Panc1 (cell line): ENCODE measurements at regions not wholly inside any gene's neighbourhood (a gene's known extent, or its start where the extent isn't known, plus 50 kb on each side); places are given as distances from the start of the nearest gene placed in this dataset.

Experiments used
- ATAC-seq: fragments of 200-7000 bp; cut with Tn5 transposase; 2 replicates; pipeline ENCODE4 v1.9.1; 2020; ENCODE audit warnings: mild to moderate bottlenecking, moderate library complexity
- BruUV-seq: library from RNA; stranded (reverse); fragments of 400-500 nt; replicated peaks from 2 replicates; lab custom pipeline; 2021; lab: Mats Ljungman, UMichigan
- CTCF ChIA-PET: fragments of 300-600 bp; sonication (Branson Sonifier 250); formaldehyde crosslinking; loops from one replicate; lab custom pipeline; 2022; ENCODE audit warnings: antibody characterized with exemption; lab: Charles Lee
- POLR2A ChIA-PET: fragments of 300-600 bp; sonication (Branson Sonifier 250); formaldehyde crosslinking; loops from one replicate; lab custom pipeline; 2022; ENCODE audit warnings: antibody characterized with exemption; lab: Charles Lee
- DNase-seq: peaks from one replicate; pipeline ENCODE4 v3.0.0-alpha.2; 2010; ENCODE audit warnings: low read depth, low spot score
- H3K27ac ChIP-seq: 2 replicates; pipeline ENCODE4 v1.5.1; 2011; ENCODE audit warnings: mild to moderate bottlenecking, low read length, inconsistent platforms
- H3K27me3 ChIP-seq: fragments of 200-500 bp; sonication (Bioruptor generic); 2 replicates; pipeline ENCODE4 v1.6.0; 2014; ENCODE audit warnings: low read length, inconsistent platforms; ENCODE audit not compliant: control insufficient read depth, insufficient read depth
- H3K36me3 ChIP-seq: fragments of 200-500 bp; sonication (Bioruptor generic); 2 replicates; pipeline ENCODE4 v1.5.1; 2014; ENCODE audit warnings: inconsistent platforms, mild to moderate bottlenecking, low read length, moderate library complexity; ENCODE audit not compliant: control insufficient read depth, insufficient read depth
- H3K4me1 ChIP-seq: 2 replicates; pipeline ENCODE4 v1.5.1; 2011; ENCODE audit warnings: inconsistent platforms, mild to moderate bottlenecking, low read length, moderate library complexity; ENCODE audit not compliant: control insufficient read depth, insufficient read depth
- H3K4me3 ChIP-seq, 2 experiments: 2 replicates each; pipeline ENCODE4 v1.5.1; 2011 to 2012; ENCODE audit warnings: low read depth in 2 of 2, low read length in 2 of 2, mild to moderate bottlenecking in 2 of 2, inconsistent platforms in 1 of 2, moderate library complexity in 1 of 2
- H3K9me3 ChIP-seq: fragments of 200-500 bp; sonication (Bioruptor generic); 2 replicates; pipeline ENCODE4 v1.5.1; 2014; ENCODE audit warnings: low read depth, mild to moderate bottlenecking, inconsistent platforms, low read length, moderate library complexity; ENCODE audit not compliant: control insufficient read depth, insufficient read depth
- CTCF ChIP-seq: fragments of 450-650 bp; IDR thresholded peaks from 2 replicates; pipeline ENCODE4 v1.5.1; 2017; ENCODE audit warnings: mild to moderate bottlenecking
- POLR2AphosphoS5 ChIP-seq: IDR thresholded peaks from 2 replicates; pipeline ENCODE4 v1.6.1; 2012; ENCODE audit warnings: mild to moderate bottlenecking, low read depth, low read length, moderate library complexity
- REST ChIP-seq, 2 experiments: IDR thresholded peaks; 2 replicates each; pipeline ENCODE4 v1.6.1; 2011 to 2012; ENCODE audit warnings: low read depth in 2 of 2, control low read depth in 1 of 2, low read length in 1 of 2, mild to moderate bottlenecking in 1 of 2, moderate library complexity in 1 of 2; ENCODE audit not compliant: insufficient read depth in 1 of 2
- SIN3A ChIP-seq: IDR thresholded peaks from 2 replicates; pipeline ENCODE4 v1.6.1; 2012; ENCODE audit warnings: low read depth, mild to moderate bottlenecking, low read length, moderate library complexity, borderline replicate concordance; ENCODE audit not compliant: insufficient read depth
- TCF7L2 ChIP-seq: IDR thresholded peaks from 2 replicates; pipeline ENCODE4 v1.6.1; 2011; ENCODE audit warnings: mild to moderate bottlenecking, low read depth, low read length, inconsistent platforms
- in situ Hi-C: cut with HindIII; loops from 2 replicates; pipeline ENCODE4 v1.10.0; 2016; ENCODE audit warnings: low sequenced_read_pairs, low pct_unique_long_range_greater_than_20kb
- intact Hi-C: fragments of 100-400 bp; cut with micrococcal nuclease; formaldehyde crosslinking; loops from one replicate; pipeline ENCODE4 v1.10.0; 2022; ENCODE audit not compliant: unreplicated experiment

- TF ChIP-seq SIN3A (no peak), TCF7L2 (no peak), CTCF (no peak), REST (IDR thresholded peaks at IDR 0.05; ENCODE audit: insufficient read depth in 1 of 2, low read depth in 2 of 2, low read length in 1 of 2) (no peak), POLR2AphosphoS5 (no peak)
- Histone ChIP-seq H3K4me3 (no peak overlapping the region), H3K27me3 (no peaks in the 10 kb centered on the region), H3K4me1 (no peaks in the 10 kb centered on the region), H3K27ac (no peak overlapping the region), H3K36me3 (no peaks in the 10 kb centered on the region), H3K9me3 (no peaks in the 10 kb centered on the region)
- no peak for DNase-seq
- no TSS peak for BruUV-seq
- in situ Hi-C loops = no loop called here
- no peak for ATAC-seq
- POLR2A ChIA-PET = no interaction called here
- intact Hi-C loops = no loop called here
- CTCF ChIA-PET = no interaction called here
Observed at GRCh38 chr13:55528434-55528833, 1612.3 kb upstream of the PRR20A start.

DNA sequence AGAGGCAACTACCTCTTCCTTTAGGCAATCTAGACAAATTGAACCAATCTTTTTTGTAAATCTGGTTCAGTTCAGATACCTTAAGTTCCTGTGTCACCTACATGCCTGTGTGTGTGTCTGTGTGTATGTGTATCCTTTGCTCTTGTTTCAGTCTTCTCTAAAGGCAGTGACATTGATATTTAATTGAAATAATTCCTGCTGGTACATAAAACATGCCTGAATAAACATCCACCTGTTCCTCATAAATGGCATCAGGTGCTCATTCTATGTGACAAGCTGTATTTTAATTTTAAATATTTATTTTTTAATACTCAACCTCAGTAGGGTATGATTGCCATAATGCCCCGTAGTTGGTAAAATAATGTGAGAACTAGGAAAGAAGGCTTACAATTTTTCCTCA is 1606.4 kb upstream of the PRR20A start:
- H3K27me3 ChIP-seq = no peaks in the 10 kb centered on the region
- ATAC-seq (no peak), DNase-seq (no peak)
- in situ Hi-C loops = no loop called here
- H3K9me3 ChIP-seq = no peaks in the 10 kb centered on the region
- BruUV-seq = no TSS peak
- TF ChIP-seq CTCF (no peak), POLR2AphosphoS5 (no peak), SIN3A (no peak), REST (IDR thresholded peaks at IDR 0.05; ENCODE audit: insufficient read depth in 1 of 2, low read depth in 2 of 2, low read length in 1 of 2) (no peak), TCF7L2 (no peak)
- H3K4me1 ChIP-seq = no peaks in the 10 kb centered on the region
- intact Hi-C loops = no loop called here
- H3K36me3 ChIP-seq = no peaks in the 10 kb centered on the region
- H3K4me3 ChIP-seq = no peak overlapping the region
- POLR2A ChIA-PET = no interaction called here
- no peak overlapping the region for H3K27ac ChIP-seq
- CTCF ChIA-PET = no interaction called here
